AG04450 (cell line): ENCODE measurements at regions not wholly inside any gene's neighbourhood (a gene's known extent, or its start where the extent isn't known, plus 50 kb on each side); places are given as distances from the start of the nearest gene placed in this dataset.

Source experiments
- CTCF ChIA-PET: fragments of 300-600, 350-600 bp; formaldehyde crosslinking; extraction: SDS; loops from one replicate; lab custom pipeline; 2022; ENCODE audit warnings: antibody characterized with exemption, inconsistent platforms; lab: Charles Lee
- POLR2A ChIA-PET: fragments of 350-600 bp; formaldehyde crosslinking; extraction: SDS; loops from one replicate; lab custom pipeline; 2021; ENCODE audit warnings: antibody characterized with exemption, inconsistent platforms; lab: Yijun Ruan, JAX
- DNase-seq: peaks from one replicate; pipeline ENCODE4 v3.0.0-alpha.2; 2011; ENCODE audit warnings: low read depth, low spot score
- H3K27ac ChIP-seq: one replicate; pipeline ENCODE4 v1.5.1; 2012; ENCODE audit warnings: low read depth, low read length, control low read depth
- H3K27me3 ChIP-seq: one replicate; pipeline ENCODE4 v1.6.0; 2012; ENCODE audit warnings: low read length; ENCODE audit not compliant: control insufficient read depth, insufficient read depth
- H3K4me3 ChIP-seq: 2 replicates; pipeline ENCODE4 v1.5.1; 2011; ENCODE audit warnings: mild to moderate bottlenecking, low read depth, low read length, control low read depth
- H3K9me3 ChIP-seq: 2 replicates; pipeline ENCODE4 v1.5.1; 2012; ENCODE audit warnings: low read length; ENCODE audit not compliant: control insufficient read depth, insufficient read depth
- TF ChIP-seq, protein P1 (sequence below): IDR thresholded peaks from 2 replicates; pipeline ENCODE4 v1.5.1; 2011; ENCODE audit warnings: low read depth, low read length, control low read depth, inconsistent platforms

GRCh38 chr9:28868228-28868990, 1295.1 kb upstream of the C9orf72 start:
- H3K4me3 ChIP-seq, result no peak overlapping the region
- H3K27ac ChIP-seq, result no peak overlapping the region
- TF ChIP-seq, protein P1, sequence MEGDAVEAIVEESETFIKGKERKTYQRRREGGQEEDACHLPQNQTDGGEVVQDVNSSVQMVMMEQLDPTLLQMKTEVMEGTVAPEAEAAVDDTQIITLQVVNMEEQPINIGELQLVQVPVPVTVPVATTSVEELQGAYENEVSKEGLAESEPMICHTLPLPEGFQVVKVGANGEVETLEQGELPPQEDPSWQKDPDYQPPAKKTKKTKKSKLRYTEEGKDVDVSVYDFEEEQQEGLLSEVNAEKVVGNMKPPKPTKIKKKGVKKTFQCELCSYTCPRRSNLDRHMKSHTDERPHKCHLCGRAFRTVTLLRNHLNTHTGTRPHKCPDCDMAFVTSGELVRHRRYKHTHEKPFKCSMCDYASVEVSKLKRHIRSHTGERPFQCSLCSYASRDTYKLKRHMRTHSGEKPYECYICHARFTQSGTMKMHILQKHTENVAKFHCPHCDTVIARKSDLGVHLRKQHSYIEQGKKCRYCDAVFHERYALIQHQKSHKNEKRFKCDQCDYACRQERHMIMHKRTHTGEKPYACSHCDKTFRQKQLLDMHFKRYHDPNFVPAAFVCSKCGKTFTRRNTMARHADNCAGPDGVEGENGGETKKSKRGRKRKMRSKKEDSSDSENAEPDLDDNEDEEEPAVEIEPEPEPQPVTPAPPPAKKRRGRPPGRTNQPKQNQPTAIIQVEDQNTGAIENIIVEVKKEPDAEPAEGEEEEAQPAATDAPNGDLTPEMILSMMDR, result no peak
- no peaks in the 10 kb centered on the region for H3K9me3 ChIP-seq
- CTCF ChIA-PET, result no interaction called here
- no peak for DNase-seq
- POLR2A ChIA-PET, result no interaction called here
- H3K27me3 ChIP-seq, result no peaks in the 10 kb centered on the region

- H3K27ac ChIP-seq, result no peak overlapping the region
- peaks cover 3% of the 10 kb centered on the region for H3K9me3 ChIP-seq
- DNase-seq, result no peak
- H3K27me3 ChIP-seq, result no peaks in the 10 kb centered on the region
- H3K4me3 ChIP-seq, result no peak overlapping the region
- CTCF ChIA-PET, result no interaction called here
- POLR2A ChIA-PET, result no interaction called here
- TF ChIP-seq, protein P1, result no peak
Observed at GRCh38 chr9:28882529-28882928, 1309.2 kb upstream of the C9orf72 start.

DNA sequence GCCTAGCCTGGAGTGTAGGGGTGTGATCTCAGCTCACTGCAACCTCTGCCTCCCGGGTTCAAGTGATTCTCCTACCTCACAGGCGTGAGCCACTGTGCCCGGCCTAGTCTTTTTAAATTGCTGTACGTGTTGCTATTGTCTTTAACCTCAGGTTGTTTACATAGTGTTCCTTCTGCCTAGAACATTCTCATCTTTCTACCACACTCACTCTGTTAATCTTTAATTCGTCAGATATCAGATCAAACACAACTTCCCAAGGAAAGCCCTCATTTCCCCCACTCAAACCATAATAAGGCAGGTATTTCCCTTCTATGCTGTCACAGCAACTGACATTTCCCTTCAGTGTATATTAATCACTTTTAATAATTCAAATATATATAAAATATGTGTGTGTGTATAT, 1310.0 kb upstream of the C9orf72 start:
- H3K27ac ChIP-seq, result no peak overlapping the region
- CTCF ChIA-PET, result no interaction called here
- no peak overlapping the region for H3K4me3 ChIP-seq

GRCh38 chr9:28887188-28887884, 1314.1 kb upstream of the C9orf72 start:
- TF ChIP-seq, protein P1, result no peak
- DNase-seq, result no peak
- ChIA-PET CTCF (no interaction called here), POLR2A (no interaction called here)
- Histone ChIP-seq H3K4me3 (no peak overlapping the region), H3K27me3 (no peaks in the 10 kb centered on the region), H3K27ac (no peak overlapping the region), H3K9me3 (peaks cover 3% of the 10 kb centered on the region)

More for the DNA sequence above, 1310.0 kb upstream of the C9orf72 start:
- no peaks in the 10 kb centered on the region for H3K27me3 ChIP-seq
- peaks cover 3% of the 10 kb centered on the region for H3K9me3 ChIP-seq
- POLR2A ChIA-PET, result no interaction called here
- TF ChIP-seq, protein P1, result no peak
- DNase-seq, result no peak

GRCh38 chr9:28888806-28889205, 1315.5 kb upstream of the C9orf72 start:
- H3K4me3 ChIP-seq, result no peak overlapping the region
- peaks cover 3% of the 10 kb centered on the region for H3K9me3 ChIP-seq
- CTCF ChIA-PET, result no interaction called here
- H3K27me3 ChIP-seq, result no peaks in the 10 kb centered on the region
- DNase-seq, result no peak
- TF ChIP-seq, protein P1, result no peak
- POLR2A ChIA-PET, result no interaction called here
- H3K27ac ChIP-seq, result no peak overlapping the region
